Endothelial cell of umbilical vein (primary cell): ENCODE measurements at regions not wholly inside any gene's neighbourhood (a gene's known extent, or its start where the extent isn't known, plus 50 kb on each side); places are given as distances from the start of the nearest gene placed in this dataset.

ENCODE experiments used
- BruUV-seq: library from RNA; stranded (reverse); fragments of 400-500 nt; replicated peaks from 2 replicates; lab custom pipeline; 2021; lab: Mats Ljungman, UMichigan
- CTCF ChIA-PET: fragments of 300-600, 350-600 bp; sonication (Branson Sonifier 250); formaldehyde crosslinking; loops from one replicate; lab custom pipeline; 2021; ENCODE audit warnings: antibody characterized with exemption, inconsistent platforms; lab: Charles Lee
- POLR2A ChIA-PET: fragments of 300-600, 350-600 bp; sonication (Branson Sonifier 250); formaldehyde crosslinking; loops from one replicate; lab custom pipeline; 2021; ENCODE audit warnings: antibody characterized with exemption, inconsistent platforms; lab: Charles Lee
- DNase-seq: peaks from one replicate; pipeline ENCODE4 v3.0.0-alpha.2; 2011; ENCODE audit warnings: low read depth, low spot score
- FAIRE-seq: peaks from 2 replicates; lab custom pipeline; 2011; peaks lifted over from hg19 to GRCh38; lab: Jason Lieb, UNC
- H2AFZ ChIP-seq: 2 replicates; pipeline ENCODE4 v1.6.0; 2012; ENCODE audit warnings: low read depth, low read length, control low read depth, inconsistent platforms
- H3K27ac ChIP-seq: 2 replicates; pipeline ENCODE4 v1.5.1; 2011; ENCODE audit warnings: low read depth, mild to moderate bottlenecking, control low read depth, low read length, moderate library complexity; ENCODE audit not compliant: insufficient read depth
- H3K27me3 ChIP-seq, 2 experiments: 2 replicates each; pipeline versions ENCODE4 v1.6.0 to v1.6.1; 2011; ENCODE audit warnings: low read length in 2 of 2, mixed read lengths in 1 of 2; ENCODE audit not compliant: control insufficient read depth in 2 of 2, insufficient read depth in 2 of 2
- H3K36me3 ChIP-seq, 2 experiments: 2 replicates in 1 of 2; 3 replicates in 1 of 2; pipeline ENCODE4 v1.5.1; 2011; ENCODE audit warnings: low read length in 2 of 2, mild to moderate bottlenecking in 1 of 2, moderate library complexity in 1 of 2; ENCODE audit not compliant: control insufficient read depth in 2 of 2, insufficient read depth in 2 of 2; ENCODE audit errors: extremely low read depth in 1 of 2
- H3K4me1 ChIP-seq: 3 replicates; pipeline ENCODE4 v1.5.1; 2011; ENCODE audit warnings: mild to moderate bottlenecking, low read length; ENCODE audit not compliant: control insufficient read depth, insufficient read depth; ENCODE audit errors: extremely low read depth
- H3K4me2 ChIP-seq: 2 replicates; pipeline ENCODE4 v1.6.1; 2011; ENCODE audit warnings: low read length, control low read depth, mixed read lengths; ENCODE audit not compliant: insufficient read depth
- H3K4me3 ChIP-seq, 3 experiments: fragments of 200-600 bp in 1 of 3; sonication (generic), shearing (Covaris generic) in 1 of 3; replicated peaks in 1 of 3; 2 replicates each; pipeline ENCODE4 v1.5.1; 2011 to 2016; ENCODE audit warnings: control low read depth in 3 of 3, low read length in 3 of 3, mild to moderate bottlenecking in 2 of 3, inconsistent platforms in 1 of 3, low read depth in 1 of 3, moderate library complexity in 1 of 3; ENCODE audit not compliant: insufficient read depth in 1 of 3
- H3K79me2 ChIP-seq: 2 replicates; pipeline ENCODE4 v1.6.0; 2012; ENCODE audit warnings: low read length, inconsistent platforms; ENCODE audit not compliant: control insufficient read depth, insufficient read depth
- H3K9ac ChIP-seq: replicated peaks from 2 replicates; pipeline ENCODE3; 2011; ENCODE audit warnings: low read length, control low read depth; ENCODE audit not compliant: insufficient read depth; ENCODE audit errors: extremely low read depth
- H3K9me1 ChIP-seq: replicated peaks from 3 replicates; pipeline ENCODE4 v1.6.0; 2011; ENCODE audit warnings: mild to moderate bottlenecking, low read length; ENCODE audit not compliant: control insufficient read depth, insufficient read depth; ENCODE audit errors: extremely low read depth
- H3K9me3 ChIP-seq: replicated peaks from 2 replicates; pipeline ENCODE4 v1.5.1; 2012; ENCODE audit warnings: low read length, inconsistent platforms; ENCODE audit not compliant: control insufficient read depth, insufficient read depth
- H4K20me1 ChIP-seq: replicated peaks from 2 replicates; pipeline ENCODE3; 2011; ENCODE audit warnings: mild to moderate bottlenecking, low read length; ENCODE audit not compliant: control insufficient read depth, insufficient read depth; ENCODE audit errors: extremely low read depth
- EZH2 ChIP-seq: IDR thresholded peaks from 2 replicates; pipeline ENCODE4 v1.6.1; 2012; ENCODE audit warnings: borderline replicate concordance, low read depth, mild to moderate bottlenecking, moderate library complexity, low read length, inconsistent platforms; ENCODE audit not compliant: severe bottlenecking
- FOS ChIP-seq: IDR thresholded peaks from 2 replicates; pipeline ENCODE4 v1.6.1; 2011; ENCODE audit warnings: mild to moderate bottlenecking, low read length, moderate library complexity, borderline replicate concordance; ENCODE audit not compliant: insufficient read depth
- GATA2 ChIP-seq: IDR thresholded peaks from 2 replicates; pipeline ENCODE4 v1.7.0; 2011; ENCODE audit warnings: low read depth, mild to moderate bottlenecking, moderate library complexity, mixed read lengths, low read length; ENCODE audit not compliant: insufficient read length, insufficient read depth
- JUN ChIP-seq: IDR thresholded peaks from 2 replicates; pipeline ENCODE4 v1.6.1; 2011; ENCODE audit warnings: borderline replicate concordance, low read depth; ENCODE audit not compliant: insufficient read length, insufficient read depth
- MYC ChIP-seq: IDR thresholded peaks from one replicate; pipeline ENCODE4 v1.6.1; 2011; ENCODE audit warnings: mild to moderate bottlenecking, low read depth, low read length
- POLR2A ChIP-seq: IDR thresholded peaks from 2 replicates; pipeline ENCODE4 v1.6.1; 2012; ENCODE audit warnings: low read depth, mild to moderate bottlenecking, control low read depth, low read length
- POLR2AphosphoS5 ChIP-seq: IDR thresholded peaks from 2 replicates; pipeline ENCODE4 v1.6.1; 2012; ENCODE audit warnings: low read depth, mild to moderate bottlenecking, control low read depth, low read length, moderate library complexity; ENCODE audit not compliant: insufficient read depth
- dilution Hi-C: fragments of 300-500 bp; cut with MboI; formaldehyde crosslinking; loops from one replicate; pipeline ENCODE4 v1.15.0; 2019; ENCODE audit warnings: low sequenced_read_pairs; ENCODE audit not compliant: extremely low pct_ligation_motif_present
- intact Hi-C: fragments of 100-400 bp; cut with micrococcal nuclease; formaldehyde crosslinking; loops from one replicate; pipeline ENCODE4 v1.10.0; 2022
- TF ChIP-seq, protein P1 (sequence below), 2 donors: IDR thresholded peaks; 1 replicate in 1 of 2; 2 replicates in 1 of 2; pipeline ENCODE4 v1.5.1; 2011; ENCODE audit warnings: low read length in 2 of 2, mild to moderate bottlenecking in 2 of 2, moderate library complexity in 2 of 2, control low read depth in 1 of 2, inconsistent platforms in 1 of 2, low read depth in 1 of 2; ENCODE audit not compliant: insufficient read depth in 1 of 2; ENCODE audit errors: extremely low read depth in 1 of 2
- TF ChIP-seq, protein P2 (sequence below): IDR thresholded peaks from 2 replicates; pipeline ENCODE4 v1.6.1; 2011; ENCODE audit not compliant: insufficient read depth, insufficient read length

DNA sequence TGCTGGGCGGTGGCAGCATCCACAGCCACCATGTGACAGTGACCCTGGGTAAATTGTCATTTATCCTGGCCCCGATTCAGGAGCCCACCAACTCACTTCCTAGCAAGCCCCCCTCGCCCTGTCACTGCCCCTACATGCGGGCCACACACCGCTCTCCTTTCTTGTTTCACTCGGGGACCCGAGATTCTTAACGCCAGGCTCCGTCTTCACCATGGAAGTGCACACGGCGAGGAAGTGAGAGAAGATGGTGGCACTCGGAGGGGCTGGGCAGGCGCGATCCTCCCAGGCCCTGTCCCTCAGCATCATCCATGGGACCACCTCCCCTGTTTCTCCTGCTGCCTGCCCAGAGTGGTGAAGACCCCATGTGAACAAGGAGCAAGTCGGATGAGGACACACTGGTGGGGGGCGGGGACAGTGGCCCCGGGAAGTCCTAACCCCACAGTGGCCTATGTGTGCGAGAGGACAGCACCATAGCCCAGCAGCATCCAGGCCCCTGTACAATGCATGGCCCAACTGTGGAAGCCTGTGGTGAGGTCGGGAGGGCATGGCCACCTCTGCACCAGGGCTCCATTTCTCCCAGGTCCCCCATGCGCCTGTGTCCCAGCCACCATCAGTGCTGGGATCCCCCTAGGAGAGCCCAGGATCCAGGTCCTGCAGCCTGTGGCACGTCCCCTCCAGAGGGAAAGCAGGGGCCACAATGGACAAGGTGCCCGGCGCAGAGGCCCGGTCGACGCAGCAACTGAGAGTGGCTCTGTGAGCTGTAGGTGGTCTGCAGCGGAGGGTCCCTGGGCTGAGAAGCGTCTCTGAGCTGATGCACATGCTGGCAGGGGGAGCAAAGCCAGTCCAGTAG, 262.8 kb downstream of the BRD1 start:
- Histone ChIP-seq H3K9ac (no peak overlapping the region), H3K27ac (no peak overlapping the region), H3K4me3 (no peak overlapping the region), H3K36me3 (no peaks in the 10 kb centered on the region), H3K9me1 (no peaks in the 10 kb centered on the region), H3K79me2 (no peaks in the 10 kb centered on the region), H3K27me3 (no peaks in the 10 kb centered on the region), H4K20me1 (no peaks in the 10 kb centered on the region), H3K4me1 (no peaks in the 10 kb centered on the region), H3K9me3 (peaks cover 4% of the 10 kb centered on the region), H2AFZ (no peak overlapping the region), H3K4me2 (no peak overlapping the region)
- TF ChIP-seq FOS (no peak), EZH2 (no peak), GATA2 (no peak), POLR2AphosphoS5 (no peak), POLR2A (no peak), MYC (no peak), JUN (no peak)
- TF ChIP-seq, protein P1, sequence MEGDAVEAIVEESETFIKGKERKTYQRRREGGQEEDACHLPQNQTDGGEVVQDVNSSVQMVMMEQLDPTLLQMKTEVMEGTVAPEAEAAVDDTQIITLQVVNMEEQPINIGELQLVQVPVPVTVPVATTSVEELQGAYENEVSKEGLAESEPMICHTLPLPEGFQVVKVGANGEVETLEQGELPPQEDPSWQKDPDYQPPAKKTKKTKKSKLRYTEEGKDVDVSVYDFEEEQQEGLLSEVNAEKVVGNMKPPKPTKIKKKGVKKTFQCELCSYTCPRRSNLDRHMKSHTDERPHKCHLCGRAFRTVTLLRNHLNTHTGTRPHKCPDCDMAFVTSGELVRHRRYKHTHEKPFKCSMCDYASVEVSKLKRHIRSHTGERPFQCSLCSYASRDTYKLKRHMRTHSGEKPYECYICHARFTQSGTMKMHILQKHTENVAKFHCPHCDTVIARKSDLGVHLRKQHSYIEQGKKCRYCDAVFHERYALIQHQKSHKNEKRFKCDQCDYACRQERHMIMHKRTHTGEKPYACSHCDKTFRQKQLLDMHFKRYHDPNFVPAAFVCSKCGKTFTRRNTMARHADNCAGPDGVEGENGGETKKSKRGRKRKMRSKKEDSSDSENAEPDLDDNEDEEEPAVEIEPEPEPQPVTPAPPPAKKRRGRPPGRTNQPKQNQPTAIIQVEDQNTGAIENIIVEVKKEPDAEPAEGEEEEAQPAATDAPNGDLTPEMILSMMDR (IDR thresholded peaks at IDR 0.05; ENCODE audit: extremely low read depth in 1 of 2, insufficient read depth in 1 of 2, low read depth in 1 of 2, low read length in 2 of 2), result no peak
- TF ChIP-seq, protein P2, sequence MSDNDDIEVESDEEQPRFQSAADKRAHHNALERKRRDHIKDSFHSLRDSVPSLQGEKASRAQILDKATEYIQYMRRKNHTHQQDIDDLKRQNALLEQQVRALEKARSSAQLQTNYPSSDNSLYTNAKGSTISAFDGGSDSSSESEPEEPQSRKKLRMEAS, result no peak
- FAIRE-seq (no peak), DNase-seq (no peak)
- ChIA-PET CTCF (no interaction called here), POLR2A (no interaction called here)
- intact Hi-C loops, result no loop called here
- no TSS peak for BruUV-seq
- dilution Hi-C loops, result no loop called here
